Esophagus squamous epithelium (tissue), 4 donors: ENCODE measurements at regions not wholly inside any gene's neighbourhood (a gene's known extent, or its start where the extent isn't known, plus 50 kb on each side); places are given as distances from the start of the nearest gene placed in this dataset.

Experiments
- POLR2A ChIP-seq, 4 donors: fragments of 450-650 bp; IDR thresholded peaks; one replicate each; pipeline ENCODE4 v1.6.1; 2017; ENCODE audit warnings: antibody characterized with exemption in 4 of 4, mild to moderate bottlenecking in 4 of 4, moderate library complexity in 3 of 4
- TF ChIP-seq, protein P1 (sequence below), 6 experiments: fragments of 450-650 bp in 4 of 6; fragments of 200-600 bp in 2 of 6; sonication (generic) in 2 of 6; IDR thresholded peaks; one replicate each; pipeline ENCODE4 v1.5.1; 2016 to 2019; ENCODE audit warnings: antibody characterized with exemption in 6 of 6, mild to moderate bottlenecking in 4 of 6, moderate library complexity in 4 of 6

DNA sequence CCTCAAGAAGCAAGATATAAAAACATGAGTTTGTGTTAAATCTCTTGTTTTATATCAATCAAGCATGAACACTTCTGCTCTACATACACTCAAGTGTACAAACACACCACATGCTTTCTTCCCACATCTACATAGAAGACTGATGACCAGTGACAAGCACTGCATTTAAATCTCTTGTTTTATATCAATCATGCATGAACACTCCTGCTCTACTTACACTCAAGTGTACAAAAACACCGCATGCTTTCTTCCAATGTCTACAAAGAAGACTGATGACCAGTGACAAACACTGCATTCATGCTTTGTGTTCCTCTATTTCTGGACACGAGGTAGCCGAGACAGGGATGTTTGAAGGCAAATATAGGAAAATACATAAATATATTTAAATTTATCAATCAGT, 642.0 kb upstream of the PFKP start:
- no peak for TF ChIP-seq POLR2A (IDR thresholded peaks at IDR 0.05)
- TF ChIP-seq, protein P1, sequence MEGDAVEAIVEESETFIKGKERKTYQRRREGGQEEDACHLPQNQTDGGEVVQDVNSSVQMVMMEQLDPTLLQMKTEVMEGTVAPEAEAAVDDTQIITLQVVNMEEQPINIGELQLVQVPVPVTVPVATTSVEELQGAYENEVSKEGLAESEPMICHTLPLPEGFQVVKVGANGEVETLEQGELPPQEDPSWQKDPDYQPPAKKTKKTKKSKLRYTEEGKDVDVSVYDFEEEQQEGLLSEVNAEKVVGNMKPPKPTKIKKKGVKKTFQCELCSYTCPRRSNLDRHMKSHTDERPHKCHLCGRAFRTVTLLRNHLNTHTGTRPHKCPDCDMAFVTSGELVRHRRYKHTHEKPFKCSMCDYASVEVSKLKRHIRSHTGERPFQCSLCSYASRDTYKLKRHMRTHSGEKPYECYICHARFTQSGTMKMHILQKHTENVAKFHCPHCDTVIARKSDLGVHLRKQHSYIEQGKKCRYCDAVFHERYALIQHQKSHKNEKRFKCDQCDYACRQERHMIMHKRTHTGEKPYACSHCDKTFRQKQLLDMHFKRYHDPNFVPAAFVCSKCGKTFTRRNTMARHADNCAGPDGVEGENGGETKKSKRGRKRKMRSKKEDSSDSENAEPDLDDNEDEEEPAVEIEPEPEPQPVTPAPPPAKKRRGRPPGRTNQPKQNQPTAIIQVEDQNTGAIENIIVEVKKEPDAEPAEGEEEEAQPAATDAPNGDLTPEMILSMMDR (IDR thresholded peaks at IDR 0.05), result no peak
